ENCODE measurements at regions not wholly inside any gene's neighbourhood (a gene's known extent, or its start where the extent isn't known, plus 50 kb on each side); places are given as distances from the start of the nearest gene placed in this dataset.

- TF ChIP-seq CTCF (IDR thresholded peaks at IDR 0.05; ENCODE audit: insufficient read depth, low read length, severe bottlenecking): no peak
- H3K36me3 ChIP-seq (ENCODE audit: control insufficient read depth, insufficient read depth, low read length): no peaks in the 10 kb centered on the region
- FAIRE-seq (no peak), DNase-seq (ENCODE audit: low read depth) (no peak)
- no peak overlapping the region for H3K4me3 ChIP-seq (ENCODE audit: low read depth, low read length)
- H3K27me3 ChIP-seq (ENCODE audit: control insufficient read depth, insufficient read depth, low read length): no peaks in the 10 kb centered on the region
Observed at GRCh38 chr10:4006051-4006450, 221.0 kb upstream of the KLF6 start.

- TF ChIP-seq CTCF (IDR thresholded peaks at IDR 0.05; ENCODE audit: insufficient read depth, low read length, severe bottlenecking): no peak
- H3K27me3 ChIP-seq (ENCODE audit: control insufficient read depth, insufficient read depth, low read length): no peaks in the 10 kb centered on the region
- DNase-seq (ENCODE audit: low read depth) (no peak), FAIRE-seq (no peak)
- H3K4me3 ChIP-seq (ENCODE audit: low read depth, low read length): no peak overlapping the region
- H3K36me3 ChIP-seq (ENCODE audit: control insufficient read depth, insufficient read depth, low read length): no peaks in the 10 kb centered on the region
Observed at GRCh38 chr10:4004990-4005389, 220.0 kb upstream of the KLF6 start.

- Histone ChIP-seq H3K36me3 (ENCODE audit: control insufficient read depth, insufficient read depth, low read length) (no peaks in the 10 kb centered on the region), H3K4me3 (ENCODE audit: low read depth, low read length) (no peak overlapping the region), H3K27me3 (ENCODE audit: control insufficient read depth, insufficient read depth, low read length) (no peaks in the 10 kb centered on the region)
- no peak for TF ChIP-seq CTCF (IDR thresholded peaks at IDR 0.05; ENCODE audit: insufficient read depth, low read length, severe bottlenecking)
- no peak for DNase-seq (ENCODE audit: low read depth)
- no peak for FAIRE-seq
Observed at GRCh38 chr10:4004144-4004543, 219.1 kb upstream of the KLF6 start.

GRCh38 chr10:4003348-4003973, 218.5 kb upstream of the KLF6 start:
- no peak for FAIRE-seq
- Histone ChIP-seq H3K27me3 (ENCODE audit: control insufficient read depth, insufficient read depth, low read length) (no peaks in the 10 kb centered on the region), H3K36me3 (ENCODE audit: control insufficient read depth, insufficient read depth, low read length) (no peaks in the 10 kb centered on the region), H3K4me3 (ENCODE audit: low read depth, low read length) (no peak overlapping the region)
- DNase-seq (ENCODE audit: low read depth): no peak
- no peak for TF ChIP-seq CTCF (IDR thresholded peaks at IDR 0.05; ENCODE audit: insufficient read depth, low read length, severe bottlenecking)

- DNase-seq (ENCODE audit: low read depth): no peak
- FAIRE-seq: no peak
- no peaks in the 10 kb centered on the region for H3K36me3 ChIP-seq (ENCODE audit: control insufficient read depth, insufficient read depth, low read length)
- no peak overlapping the region for H3K4me3 ChIP-seq (ENCODE audit: low read depth, low read length)
- no peak for TF ChIP-seq CTCF (IDR thresholded peaks at IDR 0.05; ENCODE audit: insufficient read depth, low read length, severe bottlenecking)
- no peaks in the 10 kb centered on the region for H3K27me3 ChIP-seq (ENCODE audit: control insufficient read depth, insufficient read depth, low read length)
Observed at GRCh38 chr10:4001811-4002210, 216.8 kb upstream of the KLF6 start.

GRCh38 chr10:3999642-4000041, 214.6 kb upstream of the KLF6 start:
- no peak overlapping the region for H3K4me3 ChIP-seq (ENCODE audit: low read depth, low read length)
- TF ChIP-seq CTCF (IDR thresholded peaks at IDR 0.05; ENCODE audit: insufficient read depth, low read length, severe bottlenecking): no peak
- no peak for DNase-seq (ENCODE audit: low read depth)
- H3K36me3 ChIP-seq (ENCODE audit: control insufficient read depth, insufficient read depth, low read length): no peaks in the 10 kb centered on the region
- no peaks in the 10 kb centered on the region for H3K27me3 ChIP-seq (ENCODE audit: control insufficient read depth, insufficient read depth, low read length)
- FAIRE-seq: no peak

Measured in bronchial epithelial cell (primary cell).